Ovary (tissue), 7 donors: ENCODE measurements at regions not wholly inside any gene's neighbourhood (a gene's known extent, or its start where the extent isn't known, plus 50 kb on each side); places are given as distances from the start of the nearest gene placed in this dataset.

Experiments
- DNase-seq, 5 donors: peaks; one replicate each; pipeline ENCODE4 v3.0.0-alpha.2; 2019 to 2020
- H3K27ac ChIP-seq, 2 donors: fragments of 200-600 bp; one replicate each; pipeline versions ENCODE4 v1.5.1 to v1.8.0; 2019 to 2022
- H3K27me3 ChIP-seq: fragments of 200-600 bp; one replicate; pipeline ENCODE4 v1.8.0; 2022
- H3K36me3 ChIP-seq: fragments of 200-600 bp; sonication (generic); one replicate; pipeline ENCODE4 v1.5.1; 2019
- H3K4me1 ChIP-seq: one replicate; pipeline ENCODE4 v1.8.1; 2013; ENCODE audit warnings: mild to moderate bottlenecking, moderate library complexity; ENCODE audit not compliant: insufficient read depth
- H3K4me3 ChIP-seq: fragments of 200-600 bp; sonication (generic); one replicate; pipeline ENCODE4 v1.5.1; 2017
- H3K9me3 ChIP-seq, 2 donors: fragments of 200-600 bp in 1 of 2; sonication (generic) in 1 of 2; one replicate each; pipeline versions ENCODE4 v1.5.1 to v1.8.1; 2013 to 2019; ENCODE audit warnings: mild to moderate bottlenecking in 1 of 2, moderate library complexity in 1 of 2
- CTCF ChIP-seq, 3 donors: fragments of 450-650 bp in 2 of 3; fragments of 200-600 bp in 1 of 3; IDR thresholded peaks; one replicate each; pipeline versions ENCODE4 v1.5.1 to v1.8.0; 2016 to 2022; ENCODE audit warnings: antibody characterized with exemption in 3 of 3, mild to moderate bottlenecking in 1 of 3
- EP300 ChIP-seq: sonication (generic); formaldehyde crosslinking; IDR thresholded peaks from one replicate; pipeline ENCODE4 v1.6.1; 2017; ENCODE audit warnings: antibody characterized with exemption
- POLR2A ChIP-seq: fragments of 450-650 bp; IDR thresholded peaks from one replicate; pipeline ENCODE4 v1.6.1; 2017; ENCODE audit warnings: antibody characterized with exemption, mild to moderate bottlenecking, moderate library complexity
- WGBS, 3 donors: extraction: QIAGEN DNeasy Blood & Tissue Kit in 1 of 3; methylation state at CpG; one replicate each; pipeline versions ENCODE4 v1.1.5 to v1.1.7; 2013 to 2017; 5-methylcytosine and 5-hydroxymethylcytosine counted together
- intact Hi-C, 4 donors: fragments of 100-400 bp; cut with DNase I; formaldehyde crosslinking; loops; one replicate each; pipeline versions ENCODE4 v1.11.0 to v1.15.1; 2022 to 2023
- donor health status: DM: no; HTN: no; CAD: no; lungs with moderate emphysema.
- donor health status: DM: no; HTN: no; CAD: no.
- donor health status: Bipolar disorder and iron deficiency.
- donor health status: DM: no; HTN: no; CAD: no.
- donor health status: DM: yes; HTN: yes; CAD: no.

- Histone ChIP-seq H3K9me3 (no peaks in the 10 kb centered on the region), H3K4me1 (no peaks in the 10 kb centered on the region), H3K4me3 (no peak overlapping the region), H3K27me3 (no peaks in the 10 kb centered on the region), H3K27ac (no peak overlapping the region), H3K36me3 (no peaks in the 10 kb centered on the region)
- DNase-seq: no peak
- intact Hi-C loops: no loop called here
- TF ChIP-seq POLR2A (no peak), CTCF (IDR thresholded peaks at IDR 0.05) (no peak), EP300 (no peak)
These were observed 1205.0 kb upstream of the EPHA6 start for GRCh38 chr3:95609411-95609810.

- H3K4me1 ChIP-seq: no peaks in the 10 kb centered on the region
- no peak for DNase-seq
- no peaks in the 10 kb centered on the region for H3K27me3 ChIP-seq
- no peak for TF ChIP-seq CTCF (IDR thresholded peaks at IDR 0.05)
- no peak for TF ChIP-seq EP300
- no peak for TF ChIP-seq POLR2A
- intact Hi-C loops: no loop called here
- H3K36me3 ChIP-seq: no peaks in the 10 kb centered on the region
- no peaks in the 10 kb centered on the region for H3K9me3 ChIP-seq
- no peak overlapping the region for H3K4me3 ChIP-seq
- H3K27ac ChIP-seq: no peak overlapping the region
These were observed 1201.8 kb upstream of the EPHA6 start for GRCh38 chr3:95612611-95613010.

- H3K4me3 ChIP-seq: no peak overlapping the region
- no peaks in the 10 kb centered on the region for H3K4me1 ChIP-seq
- DNase-seq: no peak
- no peak overlapping the region for H3K27ac ChIP-seq
- 66 to 85% (median 83%) methylated on average over 1 of the region's 1 CpG for WGBS, 3 donors
- TF ChIP-seq EP300: no peak
- no peak for TF ChIP-seq CTCF (IDR thresholded peaks at IDR 0.05)
- TF ChIP-seq POLR2A: no peak
- no peaks in the 10 kb centered on the region for H3K9me3 ChIP-seq
- H3K27me3 ChIP-seq: no peaks in the 10 kb centered on the region
- intact Hi-C loops: no loop called here
- H3K36me3 ChIP-seq: no peaks in the 10 kb centered on the region
These were observed 1200.4 kb upstream of the EPHA6 start for GRCh38 chr3:95613993-95614392.

- WGBS, 3 donors: 79 to 89% (median 87%) methylated on average over 4 of the region's 4 CpGs
- intact Hi-C loops: no loop called here
- Histone ChIP-seq H3K27ac (no peak overlapping the region), H3K4me1 (no peaks in the 10 kb centered on the region), H3K4me3 (no peak overlapping the region), H3K9me3 (no peaks in the 10 kb centered on the region), H3K27me3 (no peaks in the 10 kb centered on the region), H3K36me3 (no peaks in the 10 kb centered on the region)
- no peak for DNase-seq
- TF ChIP-seq POLR2A (no peak), EP300 (no peak), CTCF (IDR thresholded peaks at IDR 0.05) (no peak)
These were observed 1198.6 kb upstream of the EPHA6 start for GRCh38 chr3:95615592-95616310.
